GM20000 (cell line): ENCODE measurements at regions not wholly inside any gene's neighbourhood (a gene's known extent, or its start where the extent isn't known, plus 50 kb on each side); places are given as distances from the start of the nearest gene placed in this dataset.

Experiments used
- DNase-seq: peaks from one replicate; pipeline ENCODE4 v3.0.0; 2012; ENCODE audit warnings: low spot score
- CTCF ChIP-seq: IDR thresholded peaks from 2 replicates; pipeline ENCODE4 v1.5.1; 2012; ENCODE audit warnings: mild to moderate bottlenecking, control low read depth; ENCODE audit errors: extremely low read depth, missing control alignments

- no peak for TF ChIP-seq CTCF
- no peak for DNase-seq
Measured at GRCh38 chr4:124090021-124090420, 622.5 kb downstream of the ANKRD50 start.

- DNase-seq: no peak
- TF ChIP-seq CTCF: no peak
Measured at GRCh38 chr4:124092101-124092500, 620.4 kb downstream of the ANKRD50 start.

- no peak for TF ChIP-seq CTCF
- DNase-seq: no peak
Measured at GRCh38 chr4:124092541-124092984, 620.0 kb downstream of the ANKRD50 start.

GRCh38 chr4:124095621-124096020 lies 616.9 kb downstream of the ANKRD50 start:
- no peak for DNase-seq
- no peak for TF ChIP-seq CTCF

- TF ChIP-seq CTCF: no peak
- DNase-seq: no peak
Measured at GRCh38 chr4:124096290-124096689, 616.2 kb downstream of the ANKRD50 start.

- no peak for TF ChIP-seq CTCF
- no peak for DNase-seq
Measured at GRCh38 chr4:124097447-124097846, 615.1 kb downstream of the ANKRD50 start.

GRCh38 chr4:124104101-124104500 lies 608.4 kb downstream of the ANKRD50 start:
- no peak for DNase-seq
- TF ChIP-seq CTCF: no peak
